Endothelial cell of umbilical vein (primary cell): ENCODE measurements at regions not wholly inside any gene's neighbourhood (a gene's known extent, or its start where the extent isn't known, plus 50 kb on each side); places are given as distances from the start of the nearest gene placed in this dataset.

Experiments used
- BruUV-seq: library from RNA; stranded (reverse); fragments of 400-500 nt; replicated peaks from 2 replicates; lab custom pipeline; 2021; lab: Mats Ljungman, UMichigan
- CTCF ChIA-PET: fragments of 300-600, 350-600 bp; sonication (Branson Sonifier 250); formaldehyde crosslinking; loops from one replicate; lab custom pipeline; 2021; ENCODE audit warnings: antibody characterized with exemption, inconsistent platforms; lab: Charles Lee
- POLR2A ChIA-PET: fragments of 300-600, 350-600 bp; sonication (Branson Sonifier 250); formaldehyde crosslinking; loops from one replicate; lab custom pipeline; 2021; ENCODE audit warnings: antibody characterized with exemption, inconsistent platforms; lab: Charles Lee
- DNase-seq: peaks from one replicate; pipeline ENCODE4 v3.0.0-alpha.2; 2011; ENCODE audit warnings: low read depth, low spot score
- FAIRE-seq: peaks from 2 replicates; lab custom pipeline; 2011; peaks lifted over from hg19 to GRCh38; lab: Jason Lieb, UNC
- H2AFZ ChIP-seq: 2 replicates; pipeline ENCODE4 v1.6.0; 2012; ENCODE audit warnings: low read depth, low read length, control low read depth, inconsistent platforms
- H3K27ac ChIP-seq: 2 replicates; pipeline ENCODE4 v1.5.1; 2011; ENCODE audit warnings: low read depth, mild to moderate bottlenecking, control low read depth, low read length, moderate library complexity; ENCODE audit not compliant: insufficient read depth
- H3K27me3 ChIP-seq, 2 experiments: 2 replicates each; pipeline versions ENCODE4 v1.6.0 to v1.6.1; 2011; ENCODE audit warnings: low read length in 2 of 2, mixed read lengths in 1 of 2; ENCODE audit not compliant: control insufficient read depth in 2 of 2, insufficient read depth in 2 of 2
- H3K36me3 ChIP-seq, 2 experiments: 2 replicates in 1 of 2; 3 replicates in 1 of 2; pipeline ENCODE4 v1.5.1; 2011; ENCODE audit warnings: low read length in 2 of 2, mild to moderate bottlenecking in 1 of 2, moderate library complexity in 1 of 2; ENCODE audit not compliant: control insufficient read depth in 2 of 2, insufficient read depth in 2 of 2; ENCODE audit errors: extremely low read depth in 1 of 2
- H3K4me1 ChIP-seq: 3 replicates; pipeline ENCODE4 v1.5.1; 2011; ENCODE audit warnings: mild to moderate bottlenecking, low read length; ENCODE audit not compliant: control insufficient read depth, insufficient read depth; ENCODE audit errors: extremely low read depth
- H3K4me2 ChIP-seq: 2 replicates; pipeline ENCODE4 v1.6.1; 2011; ENCODE audit warnings: low read length, control low read depth, mixed read lengths; ENCODE audit not compliant: insufficient read depth
- H3K4me3 ChIP-seq, 3 experiments: fragments of 200-600 bp in 1 of 3; sonication (generic), shearing (Covaris generic) in 1 of 3; replicated peaks in 1 of 3; 2 replicates each; pipeline ENCODE4 v1.5.1; 2011 to 2016; ENCODE audit warnings: control low read depth in 3 of 3, low read length in 3 of 3, mild to moderate bottlenecking in 2 of 3, inconsistent platforms in 1 of 3, low read depth in 1 of 3, moderate library complexity in 1 of 3; ENCODE audit not compliant: insufficient read depth in 1 of 3
- H3K79me2 ChIP-seq: 2 replicates; pipeline ENCODE4 v1.6.0; 2012; ENCODE audit warnings: low read length, inconsistent platforms; ENCODE audit not compliant: control insufficient read depth, insufficient read depth
- H3K9ac ChIP-seq: replicated peaks from 2 replicates; pipeline ENCODE3; 2011; ENCODE audit warnings: low read length, control low read depth; ENCODE audit not compliant: insufficient read depth; ENCODE audit errors: extremely low read depth
- H3K9me1 ChIP-seq: replicated peaks from 3 replicates; pipeline ENCODE4 v1.6.0; 2011; ENCODE audit warnings: mild to moderate bottlenecking, low read length; ENCODE audit not compliant: control insufficient read depth, insufficient read depth; ENCODE audit errors: extremely low read depth
- H3K9me3 ChIP-seq: replicated peaks from 2 replicates; pipeline ENCODE4 v1.5.1; 2012; ENCODE audit warnings: low read length, inconsistent platforms; ENCODE audit not compliant: control insufficient read depth, insufficient read depth
- H4K20me1 ChIP-seq: replicated peaks from 2 replicates; pipeline ENCODE3; 2011; ENCODE audit warnings: mild to moderate bottlenecking, low read length; ENCODE audit not compliant: control insufficient read depth, insufficient read depth; ENCODE audit errors: extremely low read depth
- EZH2 ChIP-seq: IDR thresholded peaks from 2 replicates; pipeline ENCODE4 v1.6.1; 2012; ENCODE audit warnings: borderline replicate concordance, low read depth, mild to moderate bottlenecking, moderate library complexity, low read length, inconsistent platforms; ENCODE audit not compliant: severe bottlenecking
- FOS ChIP-seq: IDR thresholded peaks from 2 replicates; pipeline ENCODE4 v1.6.1; 2011; ENCODE audit warnings: mild to moderate bottlenecking, low read length, moderate library complexity, borderline replicate concordance; ENCODE audit not compliant: insufficient read depth
- GATA2 ChIP-seq: IDR thresholded peaks from 2 replicates; pipeline ENCODE4 v1.7.0; 2011; ENCODE audit warnings: low read depth, mild to moderate bottlenecking, moderate library complexity, mixed read lengths, low read length; ENCODE audit not compliant: insufficient read length, insufficient read depth
- JUN ChIP-seq: IDR thresholded peaks from 2 replicates; pipeline ENCODE4 v1.6.1; 2011; ENCODE audit warnings: borderline replicate concordance, low read depth; ENCODE audit not compliant: insufficient read length, insufficient read depth
- MYC ChIP-seq: IDR thresholded peaks from one replicate; pipeline ENCODE4 v1.6.1; 2011; ENCODE audit warnings: mild to moderate bottlenecking, low read depth, low read length
- POLR2A ChIP-seq: IDR thresholded peaks from 2 replicates; pipeline ENCODE4 v1.6.1; 2012; ENCODE audit warnings: low read depth, mild to moderate bottlenecking, control low read depth, low read length
- POLR2AphosphoS5 ChIP-seq: IDR thresholded peaks from 2 replicates; pipeline ENCODE4 v1.6.1; 2012; ENCODE audit warnings: low read depth, mild to moderate bottlenecking, control low read depth, low read length, moderate library complexity; ENCODE audit not compliant: insufficient read depth
- dilution Hi-C: fragments of 300-500 bp; cut with MboI; formaldehyde crosslinking; loops from one replicate; pipeline ENCODE4 v1.15.0; 2019; ENCODE audit warnings: low sequenced_read_pairs; ENCODE audit not compliant: extremely low pct_ligation_motif_present
- intact Hi-C: fragments of 100-400 bp; cut with micrococcal nuclease; formaldehyde crosslinking; loops from one replicate; pipeline ENCODE4 v1.10.0; 2022
- TF ChIP-seq, protein P1 (sequence below), 2 donors: IDR thresholded peaks; 1 replicate in 1 of 2; 2 replicates in 1 of 2; pipeline ENCODE4 v1.5.1; 2011; ENCODE audit warnings: low read length in 2 of 2, mild to moderate bottlenecking in 2 of 2, moderate library complexity in 2 of 2, control low read depth in 1 of 2, inconsistent platforms in 1 of 2, low read depth in 1 of 2; ENCODE audit not compliant: insufficient read depth in 1 of 2; ENCODE audit errors: extremely low read depth in 1 of 2
- TF ChIP-seq, protein P2 (sequence below): IDR thresholded peaks from 2 replicates; pipeline ENCODE4 v1.6.1; 2011; ENCODE audit not compliant: insufficient read depth, insufficient read length

DNA sequence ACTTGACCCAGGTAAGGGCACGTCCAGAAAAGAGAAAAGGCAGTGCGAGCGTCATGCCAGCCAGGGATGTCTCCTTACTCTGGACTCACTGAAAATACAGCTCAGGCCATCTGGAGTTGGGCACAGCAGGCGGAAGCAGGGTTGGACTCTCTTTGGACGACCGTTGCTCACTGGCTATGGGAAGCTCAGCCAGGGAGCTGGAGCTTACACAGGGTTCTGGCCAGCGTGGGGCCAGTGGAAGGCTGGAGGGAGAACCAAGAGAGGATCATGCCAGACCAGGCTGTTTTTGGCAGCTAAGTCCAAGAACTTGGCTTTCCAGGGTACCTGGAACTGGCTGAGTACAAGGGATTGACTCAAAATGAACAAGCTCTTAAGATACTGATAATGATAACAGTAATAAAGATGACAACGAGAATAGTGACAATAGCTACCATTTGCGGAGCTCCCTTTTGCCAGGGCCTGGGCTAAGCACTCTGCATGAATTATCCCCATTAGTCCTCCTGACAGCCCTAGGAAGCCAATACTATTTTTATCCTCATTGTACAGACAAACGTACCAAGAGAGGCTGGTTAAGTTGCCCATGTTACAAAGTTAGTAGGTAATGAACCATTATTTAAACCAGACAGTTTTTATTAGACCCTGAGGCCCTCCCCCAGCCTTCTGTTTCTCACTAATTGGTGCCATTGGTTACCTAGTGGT is 177.6 kb downstream of the PTPN20 start:
- no TSS peak for BruUV-seq

More for the DNA sequence above, 177.6 kb downstream of the PTPN20 start:
- H3K27me3 ChIP-seq, result no peaks in the 10 kb centered on the region
- no peaks in the 10 kb centered on the region for H3K4me1 ChIP-seq
- H3K36me3 ChIP-seq, result no peaks in the 10 kb centered on the region
- DNase-seq (no peak), FAIRE-seq (no peak)
- CTCF ChIA-PET, result no interaction called here
- H3K79me2 ChIP-seq, result no peaks in the 10 kb centered on the region
- no peak overlapping the region for H3K9ac ChIP-seq
- dilution Hi-C loops, result no loop called here
- H3K27ac ChIP-seq, result no peak overlapping the region
- H3K9me3 ChIP-seq, result no peaks in the 10 kb centered on the region
- TF ChIP-seq POLR2A (no peak), FOS (no peak), GATA2 (no peak), EZH2 (no peak), MYC (no peak), POLR2AphosphoS5 (no peak), JUN (no peak)
- TF ChIP-seq, protein P1, sequence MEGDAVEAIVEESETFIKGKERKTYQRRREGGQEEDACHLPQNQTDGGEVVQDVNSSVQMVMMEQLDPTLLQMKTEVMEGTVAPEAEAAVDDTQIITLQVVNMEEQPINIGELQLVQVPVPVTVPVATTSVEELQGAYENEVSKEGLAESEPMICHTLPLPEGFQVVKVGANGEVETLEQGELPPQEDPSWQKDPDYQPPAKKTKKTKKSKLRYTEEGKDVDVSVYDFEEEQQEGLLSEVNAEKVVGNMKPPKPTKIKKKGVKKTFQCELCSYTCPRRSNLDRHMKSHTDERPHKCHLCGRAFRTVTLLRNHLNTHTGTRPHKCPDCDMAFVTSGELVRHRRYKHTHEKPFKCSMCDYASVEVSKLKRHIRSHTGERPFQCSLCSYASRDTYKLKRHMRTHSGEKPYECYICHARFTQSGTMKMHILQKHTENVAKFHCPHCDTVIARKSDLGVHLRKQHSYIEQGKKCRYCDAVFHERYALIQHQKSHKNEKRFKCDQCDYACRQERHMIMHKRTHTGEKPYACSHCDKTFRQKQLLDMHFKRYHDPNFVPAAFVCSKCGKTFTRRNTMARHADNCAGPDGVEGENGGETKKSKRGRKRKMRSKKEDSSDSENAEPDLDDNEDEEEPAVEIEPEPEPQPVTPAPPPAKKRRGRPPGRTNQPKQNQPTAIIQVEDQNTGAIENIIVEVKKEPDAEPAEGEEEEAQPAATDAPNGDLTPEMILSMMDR (IDR thresholded peaks at IDR 0.05; ENCODE audit: extremely low read depth in 1 of 2, insufficient read depth in 1 of 2, low read depth in 1 of 2, low read length in 2 of 2), result no peak
- TF ChIP-seq, protein P2, sequence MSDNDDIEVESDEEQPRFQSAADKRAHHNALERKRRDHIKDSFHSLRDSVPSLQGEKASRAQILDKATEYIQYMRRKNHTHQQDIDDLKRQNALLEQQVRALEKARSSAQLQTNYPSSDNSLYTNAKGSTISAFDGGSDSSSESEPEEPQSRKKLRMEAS, result no peak
- POLR2A ChIA-PET, result no interaction called here
- H3K4me3 ChIP-seq, result no peak overlapping the region
- no peaks in the 10 kb centered on the region for H4K20me1 ChIP-seq
- no peaks in the 10 kb centered on the region for H3K9me1 ChIP-seq
- intact Hi-C loops, result no loop called here
- no peak overlapping the region for H2AFZ ChIP-seq
- H3K4me2 ChIP-seq, result no peak overlapping the region
